ENCODE measurements at regions not wholly inside any gene's neighbourhood (a gene's known extent, or its start where the extent isn't known, plus 50 kb on each side); places are given as distances from the start of the nearest gene placed in this dataset.

- TF ChIP-seq PATZ1 (CRISPR knock-in tag; IDR thresholded peaks at IDR 0.05; ENCODE audit: borderline replicate concordance) (no peak), GLIS3 (CRISPR knock-in tag; IDR thresholded peaks at IDR 0.05) (no peak), ISL1 (CRISPR knock-in tag; IDR thresholded peaks at IDR 0.05) (no peak), RARB (CRISPR knock-in tag; IDR thresholded peaks at IDR 0.05) (no peak), TCF4 (CRISPR knock-in tag; IDR thresholded peaks at IDR 0.05; ENCODE audit: borderline replicate concordance) (no peak), SNAI2 (CRISPR knock-in tag; IDR thresholded peaks at IDR 0.05) (no peak), ESRRG (CRISPR knock-in tag; IDR thresholded peaks at IDR 0.05) (no peak), ZFP3 (CRISPR knock-in tag; IDR thresholded peaks at IDR 0.05) (no peak), ZNF8 (CRISPR knock-in tag; IDR thresholded peaks at IDR 0.05) (no peak), ZFP30 (CRISPR knock-in tag; IDR thresholded peaks at IDR 0.05) (no peak)
These were observed 832.6 kb upstream of the ZEB2 start for GRCh38 chr2:145352484-145352883.
